OCI-LY1 (cell line): ENCODE measurements at regions not wholly inside any gene's neighbourhood (a gene's known extent, or its start where the extent isn't known, plus 50 kb on each side); places are given as distances from the start of the nearest gene placed in this dataset.

Experiments
- H2AFZ ChIP-seq: fragments of 200-600 bp; sonication (generic), shearing (Covaris generic); 2 replicates; pipeline ENCODE4 v1.6.0; 2014; ENCODE audit warnings: antibody characterized with exemption, mild to moderate bottlenecking, low read length
- H3F3A ChIP-seq: fragments of 200-600 bp; sonication (generic), shearing (Covaris generic); 2 replicates; pipeline ENCODE4 v1.6.0; 2014; ENCODE audit warnings: mild to moderate bottlenecking, antibody characterized with exemption, low read length, moderate library complexity; ENCODE audit not compliant: insufficient read depth
- H3K27ac ChIP-seq: fragments of 200-600 bp; sonication (generic); 2 replicates; pipeline ENCODE4 v1.5.1; 2014; ENCODE audit warnings: low read length, mixed run types, mild to moderate bottlenecking, low read depth; ENCODE audit not compliant: poor library complexity, severe bottlenecking
- H3K27me3 ChIP-seq: fragments of 200-600 bp; sonication (generic); 2 replicates; pipeline ENCODE4 v1.6.0; 2014; ENCODE audit warnings: antibody characterized with exemption, mild to moderate bottlenecking, low read length, moderate library complexity; ENCODE audit not compliant: insufficient read depth
- H3K36me3 ChIP-seq: fragments of 200-600 bp; sonication (generic); 2 replicates; pipeline ENCODE4 v1.6.1; 2014; ENCODE audit warnings: mild to moderate bottlenecking, antibody characterized with exemption, low read length, moderate library complexity, mixed read lengths; ENCODE audit not compliant: insufficient read depth
- H3K4me1 ChIP-seq: fragments of 200-600 bp; sonication (generic); 2 replicates; pipeline ENCODE4 v1.5.1; 2014; ENCODE audit warnings: mild to moderate bottlenecking, low read length, moderate library complexity; ENCODE audit not compliant: insufficient read depth, severe bottlenecking
- H3K4me2 ChIP-seq: fragments of 200-600 bp; sonication (generic), shearing (Covaris generic); 2 replicates; pipeline ENCODE4 v1.6.1; 2014; ENCODE audit warnings: low read length
- H3K4me3 ChIP-seq: fragments of 200-600 bp; sonication (generic); 2 replicates; pipeline ENCODE4 v1.5.1; 2014; ENCODE audit warnings: low read length, low read depth, mild to moderate bottlenecking, mixed read lengths; ENCODE audit not compliant: poor library complexity, severe bottlenecking
- H3K79me2 ChIP-seq: fragments of 200-600 bp; shearing (Covaris generic); 2 replicates; pipeline ENCODE4 v1.6.1; 2016; ENCODE audit warnings: mixed run types, low read length, mixed read lengths; ENCODE audit not compliant: insufficient read depth
- H3K9ac ChIP-seq: fragments of 200-600 bp; sonication (generic), shearing (Covaris generic); 2 replicates; pipeline ENCODE4 v1.6.1; 2014; ENCODE audit warnings: mild to moderate bottlenecking, low read length, mixed read lengths
- H3K9me2 ChIP-seq: fragments of 200-600 bp; sonication (generic), shearing (Covaris generic); 2 replicates; pipeline ENCODE4 v1.6.1; 2014; ENCODE audit warnings: low read depth, mild to moderate bottlenecking, low read length, mixed read lengths
- H3K9me3 ChIP-seq: fragments of 200-600 bp; shearing (Covaris generic); 2 replicates; pipeline ENCODE4 v1.6.1; 2014; ENCODE audit warnings: low read length, mixed read lengths
- H4K20me1 ChIP-seq: fragments of 200-600 bp; sonication (generic), shearing (Covaris generic); 2 replicates; pipeline ENCODE4 v1.6.0; 2016; ENCODE audit warnings: mild to moderate bottlenecking, low read length; ENCODE audit not compliant: insufficient read depth
- CTCF ChIP-seq: fragments of 200-600 bp; sonication (generic), shearing (Covaris generic); IDR thresholded peaks from 2 replicates; pipeline ENCODE4 v1.5.1; 2017; ENCODE audit warnings: mild to moderate bottlenecking, antibody characterized with exemption, low read length, moderate library complexity, mixed read lengths
- EZH2 ChIP-seq: fragments of 200-600 bp; sonication (generic), shearing (Covaris generic); IDR thresholded peaks from 2 replicates; pipeline ENCODE4 v1.8.0; 2017; ENCODE audit warnings: borderline replicate concordance, mixed run types, mild to moderate bottlenecking, antibody characterized with exemption, low read length, moderate library complexity, mixed read lengths

GRCh38 chr1:106984801-106985200, 71.7 kb upstream of the PRMT6 start:
- no peaks in the 10 kb centered on the region for H3F3A ChIP-seq

GRCh38 chr1:106986603-106987002, 69.9 kb upstream of the PRMT6 start:
- H4K20me1 ChIP-seq: no peaks in the 10 kb centered on the region
- H3K79me2 ChIP-seq: no peaks in the 10 kb centered on the region
- H3K9me3 ChIP-seq: no peaks in the 10 kb centered on the region
- H3K27ac ChIP-seq: no peak overlapping the region
- H3K27me3 ChIP-seq: no peaks in the 10 kb centered on the region
- H3K9me2 ChIP-seq: no peaks in the 10 kb centered on the region
- H2AFZ ChIP-seq: no peak overlapping the region
- no peak for TF ChIP-seq EZH2
- no peak for TF ChIP-seq CTCF
- no peaks in the 10 kb centered on the region for H3F3A ChIP-seq
- no peak overlapping the region for H3K4me2 ChIP-seq
- H3K9ac ChIP-seq: no peak overlapping the region
- no peak overlapping the region for H3K4me3 ChIP-seq
- H3K4me1 ChIP-seq: no peaks in the 10 kb centered on the region
- H3K36me3 ChIP-seq: no peaks in the 10 kb centered on the region

More at GRCh38 chr1:106984801-106985200, 71.7 kb upstream of the PRMT6 start:
- Histone ChIP-seq H3K79me2 (no peaks in the 10 kb centered on the region), H2AFZ (no peak overlapping the region), H3K4me3 (no peak overlapping the region), H4K20me1 (no peaks in the 10 kb centered on the region), H3K9me2 (no peaks in the 10 kb centered on the region), H3K27me3 (no peaks in the 10 kb centered on the region), H3K27ac (no peak overlapping the region), H3K4me2 (no peak overlapping the region), H3K9ac (no peak overlapping the region), H3K4me1 (no peaks in the 10 kb centered on the region), H3K9me3 (no peaks in the 10 kb centered on the region), H3K36me3 (no peaks in the 10 kb centered on the region)
- TF ChIP-seq CTCF (no peak), EZH2 (no peak)

- Histone ChIP-seq H2AFZ (no peak overlapping the region), H4K20me1 (no peaks in the 10 kb centered on the region), H3K27ac (no peak overlapping the region), H3F3A (no peaks in the 10 kb centered on the region), H3K9me2 (no peaks in the 10 kb centered on the region), H3K4me1 (no peaks in the 10 kb centered on the region), H3K4me2 (no peak overlapping the region), H3K27me3 (no peaks in the 10 kb centered on the region), H3K9ac (no peak overlapping the region), H3K36me3 (no peaks in the 10 kb centered on the region), H3K9me3 (0 out of 2 replicates have a peak, but pooled peaks cover 2% of the 10 kb centered on the region), H3K4me3 (no peak overlapping the region), H3K79me2 (no peaks in the 10 kb centered on the region)
- TF ChIP-seq CTCF: no peak
- TF ChIP-seq EZH2: no peak
Measured at GRCh38 chr1:106995970-106996369, 60.5 kb upstream of the PRMT6 start.
